ENCODE measurements at regions not wholly inside any gene's neighbourhood (a gene's known extent, or its start where the extent isn't known, plus 50 kb on each side); places are given as distances from the start of the nearest gene placed in this dataset.

- no peak overlapping the region for H3K4me3 ChIP-seq (ENCODE audit: low read depth, low read length)
- DNase-seq (ENCODE audit: low read depth) = no peak
- TF ChIP-seq CTCF (IDR thresholded peaks at IDR 0.05; ENCODE audit: insufficient read depth, low read length) = no peak
Measured at GRCh38 chr6:106918115-106918514, 56.4 kb downstream of the CD24 start.

- no peak for DNase-seq (ENCODE audit: low read depth)
- no peak for TF ChIP-seq CTCF (IDR thresholded peaks at IDR 0.05; ENCODE audit: insufficient read depth, low read length)
- no peak overlapping the region for H3K4me3 ChIP-seq (ENCODE audit: low read depth, low read length)
Measured at GRCh38 chr6:106916891-106917290, 57.6 kb downstream of the CD24 start.

DNA sequence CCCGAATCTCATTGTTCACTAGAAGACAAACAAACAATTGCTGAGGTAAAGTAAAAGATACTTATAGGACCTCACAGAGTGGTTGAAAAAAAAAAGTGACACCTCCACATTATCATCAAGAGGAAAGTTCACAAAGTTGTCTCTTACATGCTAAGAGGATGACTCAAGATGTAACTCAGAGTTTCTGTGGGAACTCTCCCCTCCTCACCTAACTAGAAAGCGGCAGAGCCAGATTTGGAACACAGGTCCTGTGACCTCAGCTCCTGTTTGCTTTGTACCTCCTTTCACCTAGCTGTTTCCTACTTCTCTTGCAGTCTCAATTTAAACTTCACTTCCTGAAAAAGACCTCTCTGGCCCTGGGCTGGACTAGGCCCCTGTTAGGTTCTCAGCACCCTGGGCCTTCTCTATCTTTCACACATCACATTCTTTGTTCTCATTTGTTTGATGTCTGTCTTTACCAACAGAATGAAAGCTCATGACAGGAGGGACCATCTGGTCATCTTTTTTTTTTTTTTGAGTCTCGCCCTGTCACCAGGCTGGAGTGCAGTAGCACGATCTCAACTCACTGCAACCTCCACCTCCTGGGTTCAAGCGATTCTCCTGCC lies 60.8 kb downstream of the CD24 start:
- H3K4me3 ChIP-seq (ENCODE audit: low read depth, low read length) = no peak overlapping the region
- TF ChIP-seq CTCF (IDR thresholded peaks at IDR 0.05; ENCODE audit: insufficient read depth, low read length) = no peak
- no peak for DNase-seq (ENCODE audit: low read depth)

DNA sequence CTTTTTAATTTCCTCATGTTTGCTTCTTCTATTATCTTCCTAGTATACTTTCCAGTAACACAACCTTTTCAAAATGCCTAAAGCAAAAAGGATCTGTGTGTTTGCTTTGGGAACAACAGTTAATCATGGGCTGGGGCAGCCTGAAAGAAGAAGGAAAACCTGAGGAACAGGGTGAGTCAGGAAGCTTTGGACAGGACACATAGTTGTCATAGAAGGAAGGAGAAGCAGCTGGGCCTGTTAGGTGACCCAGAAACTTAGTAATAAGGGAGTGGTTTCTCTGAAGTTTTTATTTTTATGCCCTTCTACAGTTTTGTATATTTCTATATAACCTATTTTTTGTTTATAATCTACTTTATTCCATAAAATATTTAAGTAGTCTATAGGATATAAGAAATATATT lies 61.4 kb downstream of the CD24 start:
- TF ChIP-seq CTCF (IDR thresholded peaks at IDR 0.05; ENCODE audit: insufficient read depth, low read length) = no peak
- no peak for DNase-seq (ENCODE audit: low read depth)
- H3K4me3 ChIP-seq (ENCODE audit: low read depth, low read length) = no peak overlapping the region

DNA sequence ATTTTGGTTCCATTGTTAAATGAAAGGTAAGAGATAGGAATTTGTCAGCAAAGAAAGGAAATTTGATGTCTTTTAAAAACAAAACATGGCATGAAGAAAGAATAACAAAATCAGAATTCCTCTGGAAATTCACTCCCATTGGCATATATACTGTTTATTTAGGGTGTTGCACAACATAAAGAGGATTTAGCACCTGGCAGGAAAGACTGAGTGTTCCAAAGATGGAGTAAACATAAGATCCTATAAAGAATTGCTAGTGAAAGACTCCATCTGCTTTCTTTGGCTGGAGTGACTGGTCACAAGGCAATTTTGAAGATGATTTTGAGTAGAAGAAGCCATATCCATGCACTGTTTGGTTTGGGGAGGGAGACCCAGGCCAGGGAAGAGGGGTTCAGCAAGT lies 62.4 kb downstream of the CD24 start:
- DNase-seq (ENCODE audit: low read depth) = no peak
- H3K4me3 ChIP-seq (ENCODE audit: low read depth, low read length) = no peak overlapping the region
- no peak for TF ChIP-seq CTCF (IDR thresholded peaks at IDR 0.05; ENCODE audit: insufficient read depth, low read length)

DNA sequence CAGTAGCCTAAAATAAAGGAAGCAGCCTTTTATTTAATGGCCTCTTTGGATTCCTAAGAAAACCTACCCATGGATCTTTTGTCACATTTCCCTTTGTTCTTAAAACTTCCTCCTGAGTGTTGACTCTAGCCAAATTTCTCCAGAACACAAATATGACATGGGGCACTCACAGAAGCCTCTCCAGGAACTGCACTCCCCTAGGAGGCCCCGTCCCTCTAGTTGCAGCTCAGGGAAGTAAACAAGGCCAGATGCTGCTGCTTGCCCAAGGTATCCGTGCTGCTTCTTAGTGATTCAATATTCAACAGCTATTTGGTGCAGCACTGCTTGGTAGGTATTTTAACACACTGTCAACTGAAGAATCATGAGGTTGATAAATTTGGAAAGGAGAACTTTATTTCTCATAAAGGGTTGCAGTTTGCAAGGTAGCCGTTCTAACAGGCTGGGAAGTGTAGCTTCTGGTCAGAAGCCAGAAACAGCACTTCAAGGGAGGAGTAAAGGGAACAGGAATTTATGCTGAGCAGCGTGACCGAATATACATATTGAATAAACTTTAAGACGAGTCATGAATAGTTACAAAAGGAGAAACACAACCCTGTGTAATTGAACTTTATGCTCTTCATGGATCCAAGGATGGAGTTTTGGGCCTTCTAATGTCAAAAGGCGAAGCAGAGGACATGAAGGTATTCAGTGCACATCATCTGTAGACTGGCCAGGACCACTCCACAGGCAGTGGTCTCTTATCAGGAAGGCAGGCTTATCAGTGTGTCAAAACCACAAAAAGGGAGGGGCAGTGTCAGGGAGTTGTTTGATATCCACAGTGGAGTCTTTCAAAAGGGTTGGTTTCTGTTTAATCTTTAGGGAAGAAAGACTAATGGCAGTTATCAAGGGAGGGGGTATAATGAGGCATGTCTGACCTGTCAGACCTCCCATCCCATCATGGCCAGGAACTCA lies 63.3 kb downstream of the CD24 start:
- TF ChIP-seq CTCF (IDR thresholded peaks at IDR 0.05; ENCODE audit: insufficient read depth, low read length) = no peak

More for the DNA sequence above, 63.3 kb downstream of the CD24 start:
- DNase-seq (ENCODE audit: low read depth) = no peak
- H3K4me3 ChIP-seq (ENCODE audit: low read depth, low read length) = no peak overlapping the region
